Forelimb muscle (tissue), 1 donor: ENCODE measurements at regions not wholly inside any gene's neighbourhood (a gene's known extent, or its start where the extent isn't known, plus 50 kb on each side); places are given as distances from the start of the nearest gene placed in this dataset.
"Not testable (repeated sequence)": the region's sequence is repeated elsewhere in the genome, so short reads cannot be mapped to it uniquely, and the experiment has no call there.

ENCODE experiments used
- DNase-seq: peaks from one replicate; pipeline ENCODE4 v3.0.0-alpha.2; 2013; ENCODE audit warnings: low read depth

- no peak for DNase-seq
These were observed 230.7 kb upstream of the PRKD1 start for GRCh38 chr14:30158299-30158698.

GRCh38 chr14:30159374-30159773 lies 231.7 kb upstream of the PRKD1 start:
- no peak for DNase-seq

GRCh38 chr14:30160608-30161007 lies 233.0 kb upstream of the PRKD1 start:
- no peak for DNase-seq

GRCh38 chr14:30162066-30162465 lies 234.4 kb upstream of the PRKD1 start:
- no peak for DNase-seq

GRCh38 chr14:30165255-30165654 lies 237.6 kb upstream of the PRKD1 start:
- DNase-seq, result no peak

GRCh38 chr14:30177781-30178180 lies 250.1 kb upstream of the PRKD1 start:
- DNase-seq, result no peak

- no peak for DNase-seq
These were observed 251.9 kb upstream of the PRKD1 start for GRCh38 chr14:30179381-30180130.

GRCh38 chr14:30180219-30180618 lies 252.6 kb upstream of the PRKD1 start:
- no peak for DNase-seq

GRCh38 chr14:30185832-30186231 lies 258.2 kb upstream of the PRKD1 start:
- no peak for DNase-seq

GRCh38 chr14:30191639-30192279 lies 264.1 kb upstream of the PRKD1 start:
- no peak for DNase-seq

GRCh38 chr14:30193101-30193500 lies 265.5 kb upstream of the PRKD1 start:
- DNase-seq, result no peak

GRCh38 chr14:30193845-30194501 lies 266.3 kb upstream of the PRKD1 start:
- no peak for DNase-seq

- DNase-seq, result no peak
These were observed 267.1 kb upstream of the PRKD1 start for GRCh38 chr14:30194741-30195148.

GRCh38 chr14:30195941-30196340 lies 268.3 kb upstream of the PRKD1 start:
- DNase-seq, result no peak

- no peak for DNase-seq
These were observed 269.2 kb upstream of the PRKD1 start for GRCh38 chr14:30196861-30197260.

GRCh38 chr14:30198720-30199119 lies 271.1 kb upstream of the PRKD1 start:
- not testable (repeated sequence) for DNase-seq

- DNase-seq, result no peak
These were observed 276.9 kb upstream of the PRKD1 start for GRCh38 chr14:30204431-30204980.

- no peak for DNase-seq
These were observed 281.5 kb upstream of the PRKD1 start for GRCh38 chr14:30209136-30209535.

- no peak for DNase-seq
These were observed 283.0 kb upstream of the PRKD1 start for GRCh38 chr14:30210630-30211029.

GRCh38 chr14:30211326-30211725 lies 283.7 kb upstream of the PRKD1 start:
- DNase-seq, result no peak

- DNase-seq, result no peak
These were observed 286.4 kb upstream of the PRKD1 start for GRCh38 chr14:30214014-30214413.

GRCh38 chr14:30214461-30215090 lies 286.9 kb upstream of the PRKD1 start:
- DNase-seq, result peak; percentile 55
